ENCODE measurements at regions not wholly inside any gene's neighbourhood (a gene's known extent, or its start where the extent isn't known, plus 50 kb on each side); places are given as distances from the start of the nearest gene placed in this dataset.
"Not testable (repeated sequence)": the region's sequence is repeated elsewhere in the genome, so short reads cannot be mapped to it uniquely, and the experiment has no call there.

GRCh38 chr1:149364188-149364981, 110.5 kb upstream of the NBPF19 start:
- DNase-seq: not testable (repeated sequence)

GRCh38 chr1:149366402-149366801, 108.4 kb upstream of the NBPF19 start:
- not testable (repeated sequence) for DNase-seq

- DNase-seq: not testable (repeated sequence)
These were observed 107.3 kb upstream of the NBPF19 start for GRCh38 chr1:149367472-149368044.

GRCh38 chr1:149368337-149368736, 106.5 kb upstream of the NBPF19 start:
- DNase-seq: not testable (repeated sequence)

GRCh38 chr1:149369081-149369480, 105.8 kb upstream of the NBPF19 start:
- not testable (repeated sequence) for DNase-seq

GRCh38 chr1:149371955-149372354, 102.9 kb upstream of the NBPF19 start:
- not testable (repeated sequence) for DNase-seq

- not testable (repeated sequence) for DNase-seq
These were observed 96.4 kb upstream of the NBPF19 start for GRCh38 chr1:149378462-149378861.

- DNase-seq: peak; percentile 55 to 66
These were observed 84.5 kb upstream of the NBPF19 start for GRCh38 chr1:149390173-149390926.

GRCh38 chr1:149390931-149391330, 83.9 kb upstream of the NBPF19 start:
- not testable (repeated sequence) for DNase-seq

- DNase-seq: not testable (repeated sequence)
These were observed 79.0 kb upstream of the NBPF19 start for GRCh38 chr1:149395802-149396201.

GRCh38 chr1:149398527-149398926, 76.3 kb upstream of the NBPF19 start:
- not testable (repeated sequence) for DNase-seq

- DNase-seq: not testable (repeated sequence)
These were observed 66.4 kb upstream of the NBPF19 start for GRCh38 chr1:149408404-149408803.

- not testable (repeated sequence) for DNase-seq
These were observed 59.5 kb upstream of the NBPF19 start for GRCh38 chr1:149415373-149415772.

GRCh38 chr1:149418782-149419181, 56.1 kb upstream of the NBPF19 start:
- not testable (repeated sequence) for DNase-seq

GRCh38 chr1:149423122-149423521, 51.7 kb upstream of the NBPF19 start:
- not testable (repeated sequence) for DNase-seq
